DND-41 (cell line): ENCODE measurements at regions not wholly inside any gene's neighbourhood (a gene's known extent, or its start where the extent isn't known, plus 50 kb on each side); places are given as distances from the start of the nearest gene placed in this dataset.

Experiments used
- EZH2 ChIP-seq: IDR thresholded peaks from 3 replicates; pipeline ENCODE4 v1.6.1; 2012; ENCODE audit warnings: borderline replicate concordance, low read depth, mild to moderate bottlenecking, moderate library complexity, low read length, inconsistent platforms; ENCODE audit not compliant: severe bottlenecking
- TF ChIP-seq, protein P1 (sequence below): IDR thresholded peaks from 2 replicates; pipeline ENCODE4 v1.5.1; 2012; ENCODE audit warnings: borderline replicate concordance, low read length, moderate library complexity, mild to moderate bottlenecking; ENCODE audit not compliant: poor library complexity, severe bottlenecking; ENCODE audit errors: extremely low read depth

DNA sequence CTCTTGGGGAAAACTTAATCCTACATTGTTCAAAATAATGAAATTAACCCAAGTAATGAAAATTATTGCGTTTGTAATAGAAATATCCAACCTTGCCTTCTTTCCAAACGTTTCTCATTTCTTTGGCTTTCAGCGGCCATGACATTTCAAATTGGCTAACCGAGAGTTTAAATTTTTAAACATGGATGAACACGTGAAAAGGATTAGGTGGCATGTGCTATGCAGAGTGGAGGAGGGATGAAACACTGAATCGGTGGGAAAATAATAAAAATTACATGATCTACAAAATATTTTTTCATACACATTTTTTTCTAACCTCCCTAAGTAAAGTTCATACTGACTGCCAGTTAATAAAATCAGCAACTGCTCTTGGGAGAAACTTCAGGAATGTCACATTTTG, 728.4 kb upstream of the PKDCC start:
- TF ChIP-seq, protein P1, sequence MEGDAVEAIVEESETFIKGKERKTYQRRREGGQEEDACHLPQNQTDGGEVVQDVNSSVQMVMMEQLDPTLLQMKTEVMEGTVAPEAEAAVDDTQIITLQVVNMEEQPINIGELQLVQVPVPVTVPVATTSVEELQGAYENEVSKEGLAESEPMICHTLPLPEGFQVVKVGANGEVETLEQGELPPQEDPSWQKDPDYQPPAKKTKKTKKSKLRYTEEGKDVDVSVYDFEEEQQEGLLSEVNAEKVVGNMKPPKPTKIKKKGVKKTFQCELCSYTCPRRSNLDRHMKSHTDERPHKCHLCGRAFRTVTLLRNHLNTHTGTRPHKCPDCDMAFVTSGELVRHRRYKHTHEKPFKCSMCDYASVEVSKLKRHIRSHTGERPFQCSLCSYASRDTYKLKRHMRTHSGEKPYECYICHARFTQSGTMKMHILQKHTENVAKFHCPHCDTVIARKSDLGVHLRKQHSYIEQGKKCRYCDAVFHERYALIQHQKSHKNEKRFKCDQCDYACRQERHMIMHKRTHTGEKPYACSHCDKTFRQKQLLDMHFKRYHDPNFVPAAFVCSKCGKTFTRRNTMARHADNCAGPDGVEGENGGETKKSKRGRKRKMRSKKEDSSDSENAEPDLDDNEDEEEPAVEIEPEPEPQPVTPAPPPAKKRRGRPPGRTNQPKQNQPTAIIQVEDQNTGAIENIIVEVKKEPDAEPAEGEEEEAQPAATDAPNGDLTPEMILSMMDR = no peak
- no peak for TF ChIP-seq EZH2
